WTC11 (cell line): ENCODE measurements at regions not wholly inside any gene's neighbourhood (a gene's known extent, or its start where the extent isn't known, plus 50 kb on each side); places are given as distances from the start of the nearest gene placed in this dataset.
"Not testable (repeated sequence)": the region's sequence is repeated elsewhere in the genome, so short reads cannot be mapped to it uniquely, and the experiment has no call there.

ENCODE experiments used
- ATAC-seq: fragments of 200-7000 bp; cut with Tn5 transposase; 2 replicates; pipeline ENCODE4 v1.10.0; 2021; ENCODE audit warnings: mild to moderate bottlenecking, moderate library complexity
- CTCF ChIA-PET: fragments of 300-600 bp; sonication (Branson Sonifier 250); formaldehyde crosslinking; loops from one replicate; lab custom pipeline; 2021; ENCODE audit warnings: antibody characterized with exemption; lab: Charles Lee
- POLR2A ChIA-PET: fragments of 350-600 bp; sonication (Branson Sonifier 250); formaldehyde crosslinking; loops from one replicate; lab custom pipeline; 2021; ENCODE audit warnings: antibody characterized with exemption; lab: Charles Lee
- DNase-seq: peaks from one replicate; pipeline ENCODE4 v3.0.0; 2021; ENCODE audit warnings: low spot score
- H3K27ac Mint-ChIP-seq: 2 replicates; pipeline ENCODE4 v1.8.0; 2021; ENCODE audit warnings: mixed read lengths
- H3K27me3 Mint-ChIP-seq: 2 replicates; pipeline ENCODE4 v1.8.0; 2021; ENCODE audit warnings: low read depth, mild to moderate bottlenecking, moderate library complexity, mixed read lengths
- H3K36me3 Mint-ChIP-seq: 2 replicates; pipeline ENCODE4 v1.8.0; 2021; ENCODE audit warnings: mixed read lengths
- H3K4me1 Mint-ChIP-seq: 2 replicates; pipeline ENCODE4 v1.8.0; 2022; ENCODE audit warnings: mixed read lengths
- H3K4me3 Mint-ChIP-seq: 2 replicates; pipeline ENCODE4 v1.8.0; 2021; ENCODE audit warnings: mild to moderate bottlenecking, moderate library complexity, mixed read lengths
- H3K9me3 Mint-ChIP-seq: 2 replicates; pipeline ENCODE4 v1.8.0; 2021; ENCODE audit warnings: mixed read lengths
- ELF4 ChIP-seq: sonication (generic); formaldehyde crosslinking; IDR thresholded peaks from 2 replicates; pipeline ENCODE4 v1.8.1; 2022; ENCODE audit warnings: low read depth, mild to moderate bottlenecking, moderate library complexity, missing genetic modification reagents
- ERG ChIP-seq: fragments of 250-450 bp; sonication (Bioruptor Pico); IDR thresholded peaks from 2 replicates; pipeline ENCODE4 v1.8.0; 2021; ENCODE audit warnings: mild to moderate bottlenecking
- FOXJ3 ChIP-seq: sonication (generic); formaldehyde crosslinking; IDR thresholded peaks from 2 replicates; pipeline ENCODE4 v1.9.0; 2021; ENCODE audit warnings: missing genetic modification reagents, mild to moderate bottlenecking, borderline replicate concordance
- FOXP1 ChIP-seq: sonication (generic); formaldehyde crosslinking; IDR thresholded peaks from 2 replicates; pipeline ENCODE4 v1.8.0; 2022; ENCODE audit warnings: missing genetic modification reagents, mild to moderate bottlenecking, moderate library complexity, borderline replicate concordance
- GRHL2 ChIP-seq: fragments of 250-450 bp; sonication (Bioruptor Pico); IDR thresholded peaks from 2 replicates; pipeline ENCODE4 v1.8.0; 2022; ENCODE audit warnings: mild to moderate bottlenecking, moderate library complexity; ENCODE audit not compliant: insufficient replicate concordance, severe bottlenecking
- JAZF1 ChIP-seq: fragments of 250-450 bp; sonication (Bioruptor Pico); IDR thresholded peaks from 2 replicates; pipeline ENCODE4 v1.9.0; 2021; ENCODE audit warnings: moderate library complexity, mild to moderate bottlenecking, inconsistent platforms
- SMAD3 ChIP-seq: sonication (generic); formaldehyde crosslinking; IDR thresholded peaks from 2 replicates; pipeline ENCODE4 v1.8.0; 2022; ENCODE audit warnings: missing genetic modification reagents, mild to moderate bottlenecking, borderline replicate concordance
- ZBTB21 ChIP-seq: sonication (generic); formaldehyde crosslinking; IDR thresholded peaks from 2 replicates; pipeline ENCODE4 v1.8.1; 2023; ENCODE audit warnings: mild to moderate bottlenecking, missing genetic modification reagents, borderline replicate concordance
- ZNF281 ChIP-seq: sonication (generic); formaldehyde crosslinking; IDR thresholded peaks from 2 replicates; pipeline ENCODE4 v1.8.0; 2023; ENCODE audit warnings: mild to moderate bottlenecking, missing genetic modification reagents
- ZNF396 ChIP-seq: fragments of 250-450 bp; sonication (Bioruptor Pico); IDR thresholded peaks from 2 replicates; pipeline ENCODE4 v1.8.0; 2021; ENCODE audit warnings: mild to moderate bottlenecking, moderate library complexity, borderline replicate concordance
- TF ChIP-seq, protein P1 (sequence below): sonication (generic); formaldehyde crosslinking; IDR thresholded peaks from 2 replicates; pipeline ENCODE4 v1.8.0; 2022; ENCODE audit warnings: mild to moderate bottlenecking, missing genetic modification reagents
- TF ChIP-seq, protein P2 (sequence below): sonication (generic); formaldehyde crosslinking; IDR thresholded peaks from 2 replicates; pipeline ENCODE4 v1.8.1; 2023; ENCODE audit warnings: mild to moderate bottlenecking, missing genetic modification reagents, borderline replicate concordance
- TF ChIP-seq, protein P3 (sequence below): sonication (generic); formaldehyde crosslinking; IDR thresholded peaks from 2 replicates; pipeline ENCODE4 v1.8.0; 2023; ENCODE audit warnings: missing genetic modification reagents, mild to moderate bottlenecking, borderline replicate concordance
- TF ChIP-seq, protein P4 (sequence below): sonication (generic); formaldehyde crosslinking; IDR thresholded peaks from 2 replicates; pipeline ENCODE4 v1.8.0; 2022; ENCODE audit warnings: mild to moderate bottlenecking, missing genetic modification reagents

DNA sequence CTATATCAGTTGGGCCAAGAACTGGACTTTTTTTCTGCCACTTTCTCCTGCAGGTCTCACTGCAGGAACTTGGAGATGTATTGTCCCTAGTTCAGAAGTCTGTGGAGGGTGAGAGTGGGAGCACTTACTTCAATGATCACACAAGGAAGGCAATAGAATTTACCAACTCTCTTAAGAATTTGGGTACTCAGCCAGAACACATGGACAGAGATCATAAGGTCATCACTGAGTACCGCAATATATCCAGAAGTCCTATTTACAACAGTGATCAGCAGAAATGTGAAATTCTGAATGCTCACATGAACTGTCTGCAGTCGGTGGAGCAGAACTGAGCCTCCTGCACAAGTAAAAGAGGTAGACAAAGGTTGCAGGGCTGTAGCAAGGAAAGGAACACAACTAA is 101.0 kb downstream of the FAM114A2 start:
- TF ChIP-seq ERG: no peak
- TF ChIP-seq GRHL2 (CRISPR knock-in tag): no peak
- no peak for TF ChIP-seq FOXP1 (CRISPR knock-in tag)
- TF ChIP-seq, protein P1, sequence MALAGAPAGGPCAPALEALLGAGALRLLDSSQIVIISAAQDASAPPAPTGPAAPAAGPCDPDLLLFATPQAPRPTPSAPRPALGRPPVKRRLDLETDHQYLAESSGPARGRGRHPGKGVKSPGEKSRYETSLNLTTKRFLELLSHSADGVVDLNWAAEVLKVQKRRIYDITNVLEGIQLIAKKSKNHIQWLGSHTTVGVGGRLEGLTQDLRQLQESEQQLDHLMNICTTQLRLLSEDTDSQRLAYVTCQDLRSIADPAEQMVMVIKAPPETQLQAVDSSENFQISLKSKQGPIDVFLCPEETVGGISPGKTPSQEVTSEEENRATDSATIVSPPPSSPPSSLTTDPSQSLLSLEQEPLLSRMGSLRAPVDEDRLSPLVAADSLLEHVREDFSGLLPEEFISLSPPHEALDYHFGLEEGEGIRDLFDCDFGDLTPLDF (CRISPR knock-in tag): no peak
- TF ChIP-seq, protein P2, sequence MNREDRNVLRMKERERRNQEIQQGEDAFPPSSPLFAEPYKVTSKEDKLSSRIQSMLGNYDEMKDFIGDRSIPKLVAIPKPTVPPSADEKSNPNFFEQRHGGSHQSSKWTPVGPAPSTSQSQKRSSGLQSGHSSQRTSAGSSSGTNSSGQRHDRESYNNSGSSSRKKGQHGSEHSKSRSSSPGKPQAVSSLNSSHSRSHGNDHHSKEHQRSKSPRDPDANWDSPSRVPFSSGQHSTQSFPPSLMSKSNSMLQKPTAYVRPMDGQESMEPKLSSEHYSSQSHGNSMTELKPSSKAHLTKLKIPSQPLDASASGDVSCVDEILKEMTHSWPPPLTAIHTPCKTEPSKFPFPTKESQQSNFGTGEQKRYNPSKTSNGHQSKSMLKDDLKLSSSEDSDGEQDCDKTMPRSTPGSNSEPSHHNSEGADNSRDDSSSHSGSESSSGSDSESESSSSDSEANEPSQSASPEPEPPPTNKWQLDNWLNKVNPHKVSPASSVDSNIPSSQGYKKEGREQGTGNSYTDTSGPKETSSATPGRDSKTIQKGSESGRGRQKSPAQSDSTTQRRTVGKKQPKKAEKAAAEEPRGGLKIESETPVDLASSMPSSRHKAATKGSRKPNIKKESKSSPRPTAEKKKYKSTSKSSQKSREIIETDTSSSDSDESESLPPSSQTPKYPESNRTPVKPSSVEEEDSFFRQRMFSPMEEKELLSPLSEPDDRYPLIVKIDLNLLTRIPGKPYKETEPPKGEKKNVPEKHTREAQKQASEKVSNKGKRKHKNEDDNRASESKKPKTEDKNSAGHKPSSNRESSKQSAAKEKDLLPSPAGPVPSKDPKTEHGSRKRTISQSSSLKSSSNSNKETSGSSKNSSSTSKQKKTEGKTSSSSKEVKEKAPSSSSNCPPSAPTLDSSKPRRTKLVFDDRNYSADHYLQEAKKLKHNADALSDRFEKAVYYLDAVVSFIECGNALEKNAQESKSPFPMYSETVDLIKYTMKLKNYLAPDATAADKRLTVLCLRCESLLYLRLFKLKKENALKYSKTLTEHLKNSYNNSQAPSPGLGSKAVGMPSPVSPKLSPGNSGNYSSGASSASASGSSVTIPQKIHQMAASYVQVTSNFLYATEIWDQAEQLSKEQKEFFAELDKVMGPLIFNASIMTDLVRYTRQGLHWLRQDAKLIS (CRISPR knock-in tag): no peak
- TF ChIP-seq SMAD3: no peak
- no peak for TF ChIP-seq JAZF1
- no peak for TF ChIP-seq ELF4 (CRISPR knock-in tag)
- TF ChIP-seq, protein P3, sequence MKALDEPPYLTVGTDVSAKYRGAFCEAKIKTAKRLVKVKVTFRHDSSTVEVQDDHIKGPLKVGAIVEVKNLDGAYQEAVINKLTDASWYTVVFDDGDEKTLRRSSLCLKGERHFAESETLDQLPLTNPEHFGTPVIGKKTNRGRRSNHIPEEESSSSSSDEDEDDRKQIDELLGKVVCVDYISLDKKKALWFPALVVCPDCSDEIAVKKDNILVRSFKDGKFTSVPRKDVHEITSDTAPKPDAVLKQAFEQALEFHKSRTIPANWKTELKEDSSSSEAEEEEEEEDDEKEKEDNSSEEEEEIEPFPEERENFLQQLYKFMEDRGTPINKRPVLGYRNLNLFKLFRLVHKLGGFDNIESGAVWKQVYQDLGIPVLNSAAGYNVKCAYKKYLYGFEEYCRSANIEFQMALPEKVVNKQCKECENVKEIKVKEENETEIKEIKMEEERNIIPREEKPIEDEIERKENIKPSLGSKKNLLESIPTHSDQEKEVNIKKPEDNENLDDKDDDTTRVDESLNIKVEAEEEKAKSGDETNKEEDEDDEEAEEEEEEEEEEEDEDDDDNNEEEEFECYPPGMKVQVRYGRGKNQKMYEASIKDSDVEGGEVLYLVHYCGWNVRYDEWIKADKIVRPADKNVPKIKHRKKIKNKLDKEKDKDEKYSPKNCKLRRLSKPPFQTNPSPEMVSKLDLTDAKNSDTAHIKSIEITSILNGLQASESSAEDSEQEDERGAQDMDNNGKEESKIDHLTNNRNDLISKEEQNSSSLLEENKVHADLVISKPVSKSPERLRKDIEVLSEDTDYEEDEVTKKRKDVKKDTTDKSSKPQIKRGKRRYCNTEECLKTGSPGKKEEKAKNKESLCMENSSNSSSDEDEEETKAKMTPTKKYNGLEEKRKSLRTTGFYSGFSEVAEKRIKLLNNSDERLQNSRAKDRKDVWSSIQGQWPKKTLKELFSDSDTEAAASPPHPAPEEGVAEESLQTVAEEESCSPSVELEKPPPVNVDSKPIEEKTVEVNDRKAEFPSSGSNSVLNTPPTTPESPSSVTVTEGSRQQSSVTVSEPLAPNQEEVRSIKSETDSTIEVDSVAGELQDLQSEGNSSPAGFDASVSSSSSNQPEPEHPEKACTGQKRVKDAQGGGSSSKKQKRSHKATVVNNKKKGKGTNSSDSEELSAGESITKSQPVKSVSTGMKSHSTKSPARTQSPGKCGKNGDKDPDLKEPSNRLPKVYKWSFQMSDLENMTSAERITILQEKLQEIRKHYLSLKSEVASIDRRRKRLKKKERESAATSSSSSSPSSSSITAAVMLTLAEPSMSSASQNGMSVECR (CRISPR knock-in tag): no peak
- no peak for TF ChIP-seq ZNF396 (CRISPR knock-in tag)
- no peak for TF ChIP-seq ZBTB21
- no peak for TF ChIP-seq ZNF281 (CRISPR knock-in tag)
- TF ChIP-seq, protein P4, sequence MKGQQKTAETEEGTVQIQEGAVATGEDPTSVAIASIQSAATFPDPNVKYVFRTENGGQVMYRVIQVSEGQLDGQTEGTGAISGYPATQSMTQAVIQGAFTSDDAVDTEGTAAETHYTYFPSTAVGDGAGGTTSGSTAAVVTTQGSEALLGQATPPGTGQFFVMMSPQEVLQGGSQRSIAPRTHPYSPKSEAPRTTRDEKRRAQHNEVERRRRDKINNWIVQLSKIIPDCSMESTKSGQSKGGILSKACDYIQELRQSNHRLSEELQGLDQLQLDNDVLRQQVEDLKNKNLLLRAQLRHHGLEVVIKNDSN (CRISPR knock-in tag): no peak
- TF ChIP-seq FOXJ3 (CRISPR knock-in tag): no peak
- Mint-ChIP-seq H3K9me3 (peaks cover 92% of the 10 kb centered on the region), H3K27ac (0 out of 2 replicates have a peak overlapping the region, but pooled peaks have one; percentile 72), H3K27me3 (peaks cover 7% of the 10 kb centered on the region), H3K4me3 (no peak overlapping the region), H3K4me1 (peaks cover 32% of the 10 kb centered on the region), H3K36me3 (peaks cover 73% of the 10 kb centered on the region)
- CTCF ChIA-PET: no interaction called here
- POLR2A ChIA-PET: no interaction called here
- DNase-seq: no peak
- no peak for ATAC-seq

GRCh38 chr5:153935151-153935550 is 103.6 kb downstream of the FAM114A2 start:
- H3K27ac Mint-ChIP-seq, ATAC-seq, DNase-seq, H3K27me3 Mint-ChIP-seq, H3K4me3 Mint-ChIP-seq, CTCF ChIA-PET, POLR2A ChIA-PET: not testable (repeated sequence)
- peaks cover 24% of the 10 kb centered on the region for H3K4me1 Mint-ChIP-seq
- peaks cover 81% of the 10 kb centered on the region for H3K9me3 Mint-ChIP-seq
- H3K36me3 Mint-ChIP-seq: peaks cover 56% of the 10 kb centered on the region
